ENCODE measurements at regions not wholly inside any gene's neighbourhood (a gene's known extent, or its start where the extent isn't known, plus 50 kb on each side); places are given as distances from the start of the nearest gene placed in this dataset.
"Not testable (repeated sequence)": the region's sequence is repeated elsewhere in the genome, so short reads cannot be mapped to it uniquely, and the experiment has no call there.

DNA sequence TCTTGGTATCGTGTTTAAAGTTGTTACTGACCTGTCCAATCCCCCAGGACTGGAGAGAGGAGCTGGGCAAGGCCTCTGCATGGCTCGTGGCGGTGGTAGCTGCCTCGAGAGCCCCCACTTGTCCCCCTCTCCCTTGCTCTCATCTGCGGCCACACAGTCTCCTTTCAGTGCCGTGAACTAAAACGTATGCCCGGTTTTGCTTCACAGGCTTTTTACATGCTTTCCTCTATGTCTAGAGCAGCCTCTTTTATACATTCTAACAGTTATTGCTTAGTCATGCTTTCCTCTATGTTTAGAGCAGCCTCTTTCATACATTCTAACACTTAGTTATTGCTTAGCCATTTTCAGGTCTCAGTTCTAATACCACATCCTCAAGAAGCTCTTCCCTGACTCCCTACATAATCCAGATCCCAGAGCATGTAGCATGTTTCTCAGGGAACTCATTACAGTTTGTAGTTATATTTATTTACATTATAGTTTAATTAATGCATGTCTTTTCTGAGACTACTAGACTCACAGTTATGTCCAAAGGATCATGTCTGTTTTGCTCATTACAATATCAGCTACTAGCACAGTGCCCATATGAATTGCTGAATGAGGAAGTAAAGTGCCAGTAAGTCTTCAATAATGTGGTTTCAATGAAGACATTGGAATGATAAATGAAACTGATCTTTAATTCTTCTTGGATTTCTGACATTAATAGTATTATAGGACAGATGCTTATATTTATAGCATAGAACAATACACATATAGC, 66.5 kb upstream of the TBL1XR1 start:
- peak overlapping the region; percentile 15 to 50 for H3K27ac ChIP-seq
- peaks cover 0 to 11% (median 4%) of the 10 kb centered on the region in 4 donors for H3K4me1 ChIP-seq
- H3K9me3 ChIP-seq, result no peaks in the 10 kb centered on the region
- DNase-seq, result no peak
- no peaks in the 10 kb centered on the region for H3K27me3 ChIP-seq
- TF ChIP-seq, protein P1, sequence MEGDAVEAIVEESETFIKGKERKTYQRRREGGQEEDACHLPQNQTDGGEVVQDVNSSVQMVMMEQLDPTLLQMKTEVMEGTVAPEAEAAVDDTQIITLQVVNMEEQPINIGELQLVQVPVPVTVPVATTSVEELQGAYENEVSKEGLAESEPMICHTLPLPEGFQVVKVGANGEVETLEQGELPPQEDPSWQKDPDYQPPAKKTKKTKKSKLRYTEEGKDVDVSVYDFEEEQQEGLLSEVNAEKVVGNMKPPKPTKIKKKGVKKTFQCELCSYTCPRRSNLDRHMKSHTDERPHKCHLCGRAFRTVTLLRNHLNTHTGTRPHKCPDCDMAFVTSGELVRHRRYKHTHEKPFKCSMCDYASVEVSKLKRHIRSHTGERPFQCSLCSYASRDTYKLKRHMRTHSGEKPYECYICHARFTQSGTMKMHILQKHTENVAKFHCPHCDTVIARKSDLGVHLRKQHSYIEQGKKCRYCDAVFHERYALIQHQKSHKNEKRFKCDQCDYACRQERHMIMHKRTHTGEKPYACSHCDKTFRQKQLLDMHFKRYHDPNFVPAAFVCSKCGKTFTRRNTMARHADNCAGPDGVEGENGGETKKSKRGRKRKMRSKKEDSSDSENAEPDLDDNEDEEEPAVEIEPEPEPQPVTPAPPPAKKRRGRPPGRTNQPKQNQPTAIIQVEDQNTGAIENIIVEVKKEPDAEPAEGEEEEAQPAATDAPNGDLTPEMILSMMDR (IDR thresholded peaks at IDR 0.05), result no peak
- H3K4me3 ChIP-seq, result no peak overlapping the region
- intact Hi-C loops (cut with DNase I; ENCODE audit: low total_unique reads), result no loop called here
- no peaks in the 10 kb centered on the region for H3K36me3 ChIP-seq

DNA sequence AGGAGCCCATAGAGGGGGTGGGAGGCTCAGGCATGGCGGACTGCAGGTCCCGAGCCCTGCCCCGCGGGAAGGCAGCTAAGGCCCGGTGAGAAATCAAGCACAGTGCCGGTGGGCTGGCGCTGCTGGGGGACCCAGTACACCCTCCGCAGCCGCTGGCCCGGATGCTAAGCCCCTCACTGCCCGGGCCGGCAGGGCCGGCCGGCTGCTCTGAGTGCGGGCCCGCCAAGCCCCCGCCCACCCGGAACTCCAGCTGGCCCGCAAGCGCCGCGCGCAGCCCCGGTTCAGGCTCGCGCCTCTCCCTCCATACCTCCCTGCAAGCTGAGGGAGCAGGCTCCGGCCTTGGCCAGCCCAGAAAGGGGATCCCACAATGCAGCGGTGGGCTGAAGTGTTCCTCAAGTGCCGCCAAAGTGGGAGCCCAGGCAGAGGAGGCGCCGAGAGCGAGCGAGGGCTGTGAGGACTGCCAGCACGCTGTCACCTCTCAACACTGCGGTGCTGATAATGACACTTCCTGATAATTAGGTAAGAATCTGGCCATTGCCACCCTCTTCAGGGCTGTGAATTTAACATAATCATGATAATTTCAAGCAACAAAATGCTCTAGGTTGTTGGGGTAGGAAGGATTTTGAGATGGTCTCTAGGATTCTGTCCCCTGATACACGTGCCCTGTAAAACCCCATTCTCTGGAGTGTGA, 74.7 kb upstream of the TBL1XR1 start:
- DNase-seq; H3K27me3 ChIP-seq; H3K27ac ChIP-seq; H3K4me1 ChIP-seq; H3K36me3 ChIP-seq; H3K9me3 ChIP-seq; H3K4me3 ChIP-seq; intact Hi-C loops (cut with DNase I; ENCODE audit: low total_unique reads): not testable (repeated sequence)

- DNase-seq, result no peak
- Histone ChIP-seq H3K27ac (no peak overlapping the region), H3K4me3 (no peak overlapping the region), H3K4me1 (no peaks in the 10 kb centered on the region), H3K9me3 (no peaks in the 10 kb centered on the region), H3K36me3 (no peaks in the 10 kb centered on the region), H3K27me3 (no peaks in the 10 kb centered on the region)
- TF ChIP-seq, protein P1 (IDR thresholded peaks at IDR 0.05), result no peak
- intact Hi-C loops (cut with DNase I; ENCODE audit: low total_unique reads), result no loop called here
These were observed 80.7 kb upstream of the TBL1XR1 start for GRCh38 chr3:177278016-177278415.

DNA sequence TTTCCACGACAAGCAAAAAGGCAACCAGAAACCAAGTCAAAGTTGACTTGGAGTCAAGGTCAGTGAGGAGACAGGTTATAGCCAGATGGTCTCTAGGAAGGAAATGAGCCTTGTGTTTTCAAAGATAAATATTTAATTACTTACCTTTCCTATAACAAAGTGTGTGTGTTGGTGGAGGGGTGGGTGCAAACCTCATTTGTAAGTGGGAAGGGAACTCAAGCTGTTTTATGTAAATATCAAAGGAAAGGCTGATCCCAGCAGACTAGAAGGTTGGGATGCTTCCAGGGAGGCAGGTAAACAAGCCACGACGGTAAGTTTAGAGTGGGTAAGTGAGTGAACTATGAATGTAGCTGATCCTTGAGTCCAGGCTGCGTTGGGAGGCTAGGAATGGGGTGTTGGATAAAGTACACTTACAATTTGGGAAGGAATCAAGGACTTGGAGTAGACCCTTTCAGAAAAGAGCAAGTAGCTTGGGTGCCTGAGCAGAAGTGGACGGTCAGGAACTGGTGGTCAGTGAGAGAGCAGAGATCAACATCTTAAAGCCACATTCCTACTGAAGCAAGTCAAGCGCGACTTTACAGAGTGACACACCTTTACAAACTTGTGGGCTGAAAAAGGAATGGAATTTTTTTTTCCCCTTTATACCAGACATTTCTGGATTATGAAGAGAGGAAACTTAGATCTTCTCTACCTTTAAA, 82.0 kb upstream of the TBL1XR1 start:
- Histone ChIP-seq H3K36me3 (no peaks in the 10 kb centered on the region), H3K27ac (no peak overlapping the region), H3K4me1 (no peaks in the 10 kb centered on the region), H3K4me3 (no peak overlapping the region), H3K9me3 (no peaks in the 10 kb centered on the region), H3K27me3 (no peaks in the 10 kb centered on the region)
- intact Hi-C loops (cut with DNase I; ENCODE audit: low total_unique reads), result no loop called here
- DNase-seq, result no peak
- TF ChIP-seq, protein P1 (IDR thresholded peaks at IDR 0.05), result no peak

- no peaks in the 10 kb centered on the region for H3K4me1 ChIP-seq
- intact Hi-C loops (cut with DNase I; ENCODE audit: low total_unique reads), result no loop called here
- no peaks in the 10 kb centered on the region for H3K36me3 ChIP-seq
- no peak overlapping the region for H3K4me3 ChIP-seq
- H3K27me3 ChIP-seq, result no peaks in the 10 kb centered on the region
- TF ChIP-seq, protein P1 (IDR thresholded peaks at IDR 0.05), result no peak
- no peak overlapping the region for H3K27ac ChIP-seq
- no peak for DNase-seq
- H3K9me3 ChIP-seq, result no peaks in the 10 kb centered on the region
These were observed 84.2 kb upstream of the TBL1XR1 start for GRCh38 chr3:177281292-177282118.
